H4 (cell line): ENCODE measurements at regions not wholly inside any gene's neighbourhood (a gene's known extent, or its start where the extent isn't known, plus 50 kb on each side); places are given as distances from the start of the nearest gene placed in this dataset.
"Not testable (repeated sequence)": the region's sequence is repeated elsewhere in the genome, so short reads cannot be mapped to it uniquely, and the experiment has no call there.

Experiments
- DNase-seq: peaks from one replicate; pipeline ENCODE4 v3.0.0-alpha.2; 2015; ENCODE audit warnings: low spot score

- no peak for DNase-seq
These were observed 87.7 kb downstream of the IYD start for GRCh38 chr6:150456466-150456865.

- no peak for DNase-seq
These were observed 88.3 kb downstream of the IYD start for GRCh38 chr6:150456902-150457643.

DNA sequence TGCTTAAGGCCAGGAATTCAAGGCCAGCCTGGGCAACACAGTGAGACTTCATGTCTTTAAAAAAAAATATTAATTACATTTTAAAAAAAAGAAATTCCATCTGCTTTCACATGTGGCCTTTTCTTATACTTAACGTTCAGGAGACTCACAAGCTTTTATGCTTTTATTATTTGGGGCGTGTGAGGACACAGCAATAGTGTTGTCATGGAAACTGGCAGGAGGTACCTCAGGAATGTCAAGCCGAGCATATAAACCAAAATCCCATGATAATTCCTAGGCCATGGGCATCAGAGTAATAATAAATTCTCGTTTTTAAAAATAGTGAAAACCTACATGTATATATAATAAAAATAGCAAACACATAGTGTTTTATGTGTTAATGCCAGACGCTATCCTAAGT is 89.8 kb downstream of the IYD start:
- DNase-seq: no peak

DNA sequence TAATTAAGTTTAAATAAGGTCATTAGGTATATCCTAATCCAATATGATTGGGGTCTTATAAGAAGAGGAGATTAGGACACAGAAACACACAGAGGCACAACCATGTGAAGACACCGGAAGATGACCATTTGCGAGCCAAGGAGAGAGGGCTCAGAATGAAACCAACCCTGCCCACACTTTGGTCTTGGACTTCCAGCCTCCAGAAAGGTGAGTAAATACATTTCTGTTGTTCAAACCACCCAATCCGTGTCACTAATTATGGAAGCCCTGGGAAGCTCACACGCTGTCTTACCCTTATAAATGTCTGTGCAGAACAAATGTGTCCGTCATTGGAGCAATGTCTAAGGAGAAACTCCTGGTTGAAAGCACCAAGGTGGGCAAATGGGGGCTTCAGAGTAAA is 95.0 kb downstream of the IYD start:
- DNase-seq: no peak

DNA sequence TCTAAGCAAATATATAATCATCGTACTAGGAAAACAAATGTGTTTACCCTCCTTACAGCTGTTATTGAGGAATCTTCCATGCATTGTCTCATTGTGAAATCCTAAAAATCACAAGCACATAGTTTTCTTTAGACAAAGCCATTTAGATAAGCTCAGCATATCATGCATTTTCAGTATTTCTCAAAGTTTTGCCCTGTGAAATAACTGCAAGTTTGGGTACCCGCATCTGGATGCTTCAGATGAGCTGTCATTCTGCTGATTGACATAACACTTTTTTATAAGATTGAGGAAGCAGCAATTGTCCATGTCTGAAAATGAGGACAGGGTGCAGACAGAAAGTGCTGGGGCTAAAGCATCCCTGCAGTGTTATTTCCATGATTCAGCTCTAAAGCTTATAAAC is 96.2 kb downstream of the IYD start:
- DNase-seq: no peak

GRCh38 chr6:150465610-150466009 is 96.8 kb downstream of the IYD start:
- no peak for DNase-seq

DNA sequence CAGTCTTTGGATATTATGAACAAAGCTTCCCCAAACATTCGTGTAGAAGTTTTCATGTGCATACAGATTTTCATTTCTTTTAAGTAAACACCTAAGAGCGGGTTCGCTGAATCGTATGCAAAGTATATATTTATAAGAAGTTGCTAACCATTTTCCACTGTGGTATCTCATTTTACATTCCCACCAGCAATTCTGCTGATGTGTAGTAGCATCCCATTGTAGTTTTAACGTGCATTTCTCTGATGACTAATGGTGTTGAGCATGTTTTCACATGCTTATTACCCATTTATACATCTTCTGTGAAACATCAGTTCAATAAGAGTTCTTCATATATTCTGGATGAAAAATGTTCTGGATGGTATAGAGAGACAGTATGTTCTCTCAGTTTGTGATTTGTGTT is 97.4 kb downstream of the IYD start:
- DNase-seq: no peak

GRCh38 chr6:150470131-150470530 is 101.3 kb downstream of the IYD start:
- no peak for DNase-seq

GRCh38 chr6:150470960-150471665 is 102.3 kb downstream of the IYD start:
- no peak for DNase-seq

- DNase-seq: no peak
These were observed 110.1 kb downstream of the IYD start for GRCh38 chr6:150478656-150479545.

DNA sequence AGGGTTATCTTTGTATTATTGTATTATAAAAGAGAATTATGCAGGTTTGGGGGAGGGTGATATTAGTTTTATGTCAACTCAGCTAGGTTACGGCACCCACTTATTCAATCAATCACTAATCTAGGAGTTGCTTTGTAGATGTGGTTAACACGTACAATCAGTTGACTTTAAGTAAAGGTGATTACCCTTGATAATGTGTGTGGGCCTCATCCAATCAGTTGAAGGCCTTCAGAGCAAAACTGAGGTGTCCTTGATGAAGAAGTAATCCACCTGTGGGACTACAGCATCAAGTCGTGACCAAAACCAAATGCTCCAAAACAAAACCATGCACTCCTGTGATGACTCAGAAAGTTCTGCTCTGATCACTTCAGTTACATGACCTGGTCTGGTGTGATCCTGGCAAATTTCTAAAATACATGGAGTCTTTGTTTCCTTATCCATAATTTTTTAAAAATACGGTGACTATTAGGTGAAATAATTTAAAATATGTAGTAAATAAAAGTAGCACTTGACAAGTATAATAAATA is 114.1 kb downstream of the IYD start:
- DNase-seq: no peak

DNA sequence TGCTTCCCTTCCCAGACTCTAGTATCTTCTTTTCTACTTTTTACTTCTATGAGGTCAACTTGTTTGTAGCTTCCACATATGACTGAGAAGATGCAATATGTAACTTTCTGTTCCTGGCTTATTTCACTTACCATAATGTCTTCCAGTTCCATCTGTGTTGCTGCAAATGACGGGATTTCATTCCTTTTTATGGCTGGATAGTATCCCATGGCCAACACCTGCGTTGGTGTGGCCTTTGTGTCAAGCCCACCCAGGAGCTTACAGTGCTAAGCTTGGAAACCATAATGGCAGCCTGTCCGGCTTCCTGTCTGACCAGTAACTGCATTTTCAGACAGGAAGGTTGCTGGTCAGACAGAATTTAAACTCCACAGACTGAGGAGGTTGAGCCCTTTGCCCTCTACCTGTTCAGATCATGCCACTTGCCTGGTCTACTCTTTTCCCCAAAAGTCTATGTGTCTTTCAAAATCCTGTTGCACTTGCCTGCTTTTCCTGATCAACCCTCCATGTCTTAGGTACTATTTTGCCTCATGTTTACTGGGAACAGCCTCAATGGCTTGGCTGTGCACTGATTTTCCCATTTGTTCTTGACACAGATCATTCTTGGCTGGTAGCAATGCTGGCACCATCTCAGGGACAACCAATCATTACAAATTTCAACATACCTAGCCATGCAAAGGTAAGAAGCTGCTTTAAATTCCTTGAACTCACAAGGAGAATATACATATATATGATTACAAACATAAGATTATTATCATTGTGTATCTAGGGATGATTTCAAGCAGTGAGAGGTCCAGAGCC is 114.3 kb upstream of the PLEKHG1 start:
- no peak for DNase-seq

DNA sequence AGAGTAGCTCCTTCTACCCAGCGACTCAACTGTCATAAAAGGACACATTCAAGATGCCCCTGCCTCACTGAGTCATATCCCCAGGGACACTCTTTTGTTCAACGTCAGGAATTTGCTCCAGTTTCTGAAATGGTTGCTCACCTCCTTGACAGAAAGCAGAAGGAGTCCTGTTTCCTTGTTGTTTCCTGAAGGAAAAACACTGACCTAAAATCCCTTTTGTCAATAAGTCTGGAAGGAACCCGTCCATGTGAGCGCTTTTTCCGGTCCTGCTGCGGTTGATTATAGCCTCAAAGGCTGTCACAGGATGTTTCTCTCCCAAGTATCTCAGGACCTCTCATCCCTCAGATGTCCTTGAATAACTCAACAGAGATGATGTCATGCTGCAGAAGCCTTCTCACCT is 113.6 kb upstream of the PLEKHG1 start:
- DNase-seq: no peak

GRCh38 chr6:150490586-150490985 is 109.1 kb upstream of the PLEKHG1 start:
- DNase-seq: no peak

GRCh38 chr6:150491131-150491810 is 108.4 kb upstream of the PLEKHG1 start:
- peak; percentile 47 for DNase-seq

GRCh38 chr6:150491811-150492172 is 107.9 kb upstream of the PLEKHG1 start:
- no peak for DNase-seq

DNA sequence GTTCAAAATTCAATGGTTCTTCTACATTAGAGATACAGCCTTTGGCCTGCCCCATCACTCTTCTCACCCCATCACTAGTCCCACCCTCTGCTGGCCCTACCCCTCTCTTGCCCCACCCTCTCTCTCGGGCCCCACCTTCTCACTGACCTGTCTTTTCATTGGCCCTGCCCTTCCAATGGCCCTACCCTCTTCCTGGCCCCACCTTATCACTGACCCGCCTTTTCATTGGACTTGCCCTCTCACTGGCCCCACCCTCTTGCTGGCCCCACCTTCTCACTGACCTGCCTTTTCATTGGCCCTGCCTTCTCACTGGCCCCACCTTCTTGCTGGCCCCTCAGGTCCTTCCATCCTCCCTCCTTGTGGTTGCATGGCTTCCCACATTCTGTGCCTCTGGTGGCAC is 107.2 kb upstream of the PLEKHG1 start:
- peak; percentile 91 for DNase-seq

DNA sequence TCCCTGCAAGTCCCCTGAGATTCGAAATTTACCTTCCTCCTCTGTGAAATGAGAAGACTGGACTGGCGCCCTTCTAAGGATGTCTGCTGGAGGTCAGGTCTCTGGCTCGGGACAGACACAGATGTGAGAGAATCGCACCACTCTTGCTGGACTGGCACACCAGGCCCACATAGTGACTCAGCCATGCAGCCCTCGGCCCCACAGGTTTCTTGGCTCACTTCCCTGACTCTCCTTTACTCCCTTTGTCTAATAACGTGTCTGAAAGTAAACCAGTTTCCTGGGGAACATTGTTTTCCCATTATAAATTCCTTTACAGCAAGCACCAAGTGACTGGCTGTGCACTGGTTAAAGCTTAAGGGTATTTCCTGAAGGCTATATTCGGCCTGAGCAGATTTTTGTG is 106.7 kb upstream of the PLEKHG1 start:
- DNase-seq: peak; percentile 75

DNA sequence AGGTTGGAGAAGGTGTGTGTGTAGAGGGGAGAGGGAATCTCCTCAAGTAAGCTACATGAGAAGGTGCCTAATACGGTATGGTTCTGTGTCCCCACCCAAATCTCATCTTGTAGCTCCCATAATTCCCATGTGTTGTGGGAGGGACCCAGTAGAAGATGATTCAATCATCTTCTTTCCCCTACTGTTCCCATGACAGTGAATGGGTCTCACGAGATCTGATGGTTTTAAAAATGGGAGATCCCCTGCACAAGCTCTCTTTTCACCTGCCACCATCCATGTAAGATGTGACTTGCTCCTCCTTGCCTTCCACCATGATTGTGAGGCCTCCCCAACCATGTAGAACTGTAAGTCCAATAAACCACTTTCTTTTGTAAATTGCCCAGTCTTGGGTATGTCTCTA is 106.1 kb upstream of the PLEKHG1 start:
- not testable (repeated sequence) for DNase-seq

DNA sequence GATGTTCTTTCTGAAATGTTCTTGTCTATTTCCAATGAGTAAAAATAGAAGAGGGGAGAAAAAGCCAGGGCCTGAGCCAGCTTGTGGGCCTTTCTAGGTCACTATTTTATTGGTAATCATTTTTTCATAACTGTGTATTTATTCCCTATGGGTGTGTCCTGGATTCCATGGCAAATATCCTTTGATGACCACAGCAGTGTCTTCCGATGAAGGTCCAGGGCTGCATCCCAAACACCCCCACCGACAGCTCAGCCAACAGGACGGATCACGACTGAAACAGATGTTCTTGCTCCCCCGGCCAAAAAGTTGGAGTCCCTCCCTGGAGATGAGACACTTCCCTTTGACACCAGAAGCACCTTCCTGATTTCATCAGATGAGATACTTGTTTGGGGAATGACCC is 105.4 kb upstream of the PLEKHG1 start:
- DNase-seq: no peak

DNA sequence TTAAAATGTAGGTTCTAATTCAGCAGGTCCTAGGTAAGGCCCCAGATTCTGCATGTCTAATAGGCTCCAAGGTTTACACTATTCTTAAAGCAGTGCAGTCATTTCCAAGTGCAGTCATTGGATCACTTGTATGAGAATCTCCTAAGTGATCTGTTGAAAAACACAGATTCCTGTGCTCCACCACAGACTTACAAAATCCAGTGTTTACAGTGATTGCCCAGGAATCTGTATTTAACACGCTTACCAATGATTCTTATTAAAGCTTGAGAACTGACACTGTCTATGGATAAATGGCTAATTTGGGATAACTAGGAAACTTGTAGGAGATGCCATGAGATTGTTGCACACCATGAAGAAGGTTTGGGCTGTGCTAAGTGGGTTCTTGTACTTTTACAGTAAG is 104.6 kb upstream of the PLEKHG1 start:
- DNase-seq: no peak
